GM19239 (cell line): ENCODE measurements at regions not wholly inside any gene's neighbourhood (a gene's known extent, or its start where the extent isn't known, plus 50 kb on each side); places are given as distances from the start of the nearest gene placed in this dataset.
"Not testable (repeated sequence)": the region's sequence is repeated elsewhere in the genome, so short reads cannot be mapped to it uniquely, and the experiment has no call there.

Experiments
- DNase-seq: peaks from one replicate; pipeline ENCODE4 v3.0.0; 2011; ENCODE audit warnings: low spot score; ENCODE audit not compliant: insufficient read length
- FAIRE-seq: peaks from 2 replicates; lab custom pipeline; 2011; peaks lifted over from hg19 to GRCh38; lab: Jason Lieb, UNC

GRCh38 chr22:27594474-27595134 is 207.0 kb downstream of the MN1 start:
- no peak for FAIRE-seq

GRCh38 chr22:27596133-27596870 is 205.3 kb downstream of the MN1 start:
- DNase-seq, result no peak
- FAIRE-seq, result no peak

More at GRCh38 chr22:27594474-27595134, 207.0 kb downstream of the MN1 start:
- DNase-seq, result no peak

- FAIRE-seq (no peak), DNase-seq (no peak)
These were observed 203.7 kb downstream of the MN1 start for GRCh38 chr22:27597703-27598444.

DNA sequence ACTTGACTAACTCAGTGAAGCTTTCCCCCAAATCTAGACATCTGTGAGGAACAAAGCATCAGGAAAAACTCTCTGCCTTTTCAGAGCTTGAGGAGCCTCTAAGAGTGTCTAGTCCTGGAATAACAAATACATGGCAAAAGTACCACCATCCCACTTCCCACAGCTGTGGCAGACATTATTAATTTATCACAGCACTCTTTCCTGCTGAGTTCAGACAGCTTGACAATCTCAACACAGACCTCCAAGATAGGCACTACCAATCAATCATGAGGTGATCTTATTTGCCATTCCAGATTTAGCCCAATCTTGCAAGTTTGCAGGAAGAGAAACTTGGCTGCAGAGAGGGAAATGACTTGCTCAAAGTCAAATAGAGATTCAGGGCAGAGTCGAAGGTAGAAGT is 202.8 kb downstream of the MN1 start:
- DNase-seq, result no peak
- no peak for FAIRE-seq

- DNase-seq, result no peak
- FAIRE-seq, result no peak
These were observed 200.4 kb downstream of the MN1 start for GRCh38 chr22:27601195-27601594.

- no peak for FAIRE-seq
- DNase-seq, result no peak
These were observed 199.2 kb downstream of the MN1 start for GRCh38 chr22:27602390-27602789.

GRCh38 chr22:27603111-27603799 is 198.3 kb downstream of the MN1 start:
- DNase-seq (no peak), FAIRE-seq (no peak)

- no peak for FAIRE-seq
- no peak for DNase-seq
These were observed 197.8 kb downstream of the MN1 start for GRCh38 chr22:27603800-27604144.

GRCh38 chr22:27605390-27605789 is 196.2 kb downstream of the MN1 start:
- FAIRE-seq, result no peak
- DNase-seq, result no peak

GRCh38 chr22:27607750-27608149 is 193.8 kb downstream of the MN1 start:
- DNase-seq, FAIRE-seq: not testable (repeated sequence)

GRCh38 chr22:27609451-27609888 is 192.1 kb downstream of the MN1 start:
- FAIRE-seq (no peak), DNase-seq (no peak)

- FAIRE-seq, DNase-seq: not testable (repeated sequence)
These were observed 191.4 kb downstream of the MN1 start for GRCh38 chr22:27610164-27610563.

DNA sequence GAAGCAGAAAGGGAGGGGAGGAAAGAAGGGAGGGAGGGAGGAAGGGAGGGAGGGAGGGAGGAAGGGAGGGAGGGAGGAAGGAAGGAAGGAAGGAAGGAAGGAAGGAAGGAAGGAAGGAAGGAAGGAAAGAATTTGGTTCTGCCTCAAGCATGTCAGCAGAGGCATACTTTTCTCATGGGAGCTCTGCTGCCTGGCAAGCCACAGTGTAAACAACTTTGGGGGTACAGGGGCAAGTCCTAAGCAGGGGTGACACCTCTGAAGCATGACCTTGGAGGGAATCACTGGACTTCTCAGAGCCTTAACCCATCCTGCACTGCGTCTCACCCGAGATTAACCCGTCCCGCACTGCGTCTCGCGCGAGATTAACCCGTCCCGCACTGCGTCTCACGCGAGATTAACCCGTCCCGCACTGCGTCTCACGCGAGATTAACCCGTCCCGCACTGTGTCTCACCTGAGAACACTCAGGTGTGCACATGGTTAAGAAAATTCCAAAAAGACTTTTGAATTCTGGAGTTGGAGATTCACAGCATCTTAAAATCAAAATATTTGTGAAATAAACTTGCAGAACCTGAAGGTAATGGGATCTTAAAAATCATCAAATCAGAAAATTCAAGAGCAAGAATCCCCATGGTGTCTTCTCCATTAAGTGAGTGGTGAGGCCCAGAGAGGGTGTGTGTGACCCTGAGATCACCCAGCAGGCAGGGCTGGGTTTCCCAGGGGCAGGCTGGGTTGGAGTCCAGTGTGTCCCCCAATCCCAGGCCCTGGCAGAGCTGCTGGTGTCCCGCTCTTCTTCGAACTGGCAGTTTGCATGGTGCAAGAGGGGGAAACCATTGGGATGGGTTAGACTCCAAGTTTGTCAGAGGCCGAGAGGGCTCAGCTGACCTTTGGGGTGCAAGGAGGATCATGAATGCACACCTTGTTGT is 190.4 kb downstream of the MN1 start:
- no peak for FAIRE-seq
- no peak for DNase-seq

GRCh38 chr22:27612115-27612514 is 189.4 kb downstream of the MN1 start:
- FAIRE-seq (no peak), DNase-seq (no peak)

DNA sequence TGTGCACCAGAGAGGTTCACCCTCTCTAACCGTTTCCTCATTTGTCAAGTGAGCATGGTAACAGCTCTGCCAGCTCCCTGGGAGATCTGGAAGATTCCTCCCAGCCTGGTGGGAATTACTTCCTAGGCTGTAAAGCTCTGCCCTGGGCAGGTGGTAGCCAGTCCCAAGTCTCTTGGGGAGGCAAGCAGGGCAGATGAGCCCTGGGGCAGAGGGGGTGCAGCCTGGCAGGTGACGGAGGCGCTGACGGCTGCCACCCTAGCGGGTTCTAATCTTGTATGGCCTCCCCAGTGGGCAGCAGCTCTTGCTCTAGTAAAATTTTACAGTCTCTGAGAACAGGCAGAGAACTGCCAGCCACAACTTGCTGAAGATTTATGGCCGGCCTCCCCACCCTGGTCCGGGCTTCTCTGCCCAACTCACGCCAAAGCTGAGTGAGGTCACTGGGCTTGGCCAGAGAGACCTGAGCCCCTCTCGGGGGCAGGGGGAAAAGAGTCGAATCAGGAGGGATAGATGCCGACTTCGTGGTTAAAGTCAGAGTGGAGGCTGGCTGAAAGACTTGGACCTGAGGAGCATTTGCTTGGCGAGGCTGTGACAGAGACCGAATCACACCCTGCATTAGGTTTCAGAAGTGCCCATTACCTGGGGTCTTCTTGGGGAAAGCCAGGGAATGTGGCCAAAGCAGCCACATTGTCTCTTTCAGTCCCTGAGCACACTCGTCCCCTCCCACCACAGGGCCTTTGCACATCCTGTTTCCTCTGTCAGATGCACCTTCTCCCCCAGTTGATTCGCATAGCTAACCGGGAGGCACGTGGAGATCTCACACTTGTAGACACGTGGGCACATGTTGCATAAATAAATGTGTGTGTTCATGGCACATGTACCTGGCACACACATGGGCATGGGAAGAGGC is 188.2 kb downstream of the MN1 start:
- DNase-seq (no peak), FAIRE-seq (no peak)

- FAIRE-seq, result no peak
These were observed 187.4 kb downstream of the MN1 start for GRCh38 chr22:27614006-27614649.

DNA sequence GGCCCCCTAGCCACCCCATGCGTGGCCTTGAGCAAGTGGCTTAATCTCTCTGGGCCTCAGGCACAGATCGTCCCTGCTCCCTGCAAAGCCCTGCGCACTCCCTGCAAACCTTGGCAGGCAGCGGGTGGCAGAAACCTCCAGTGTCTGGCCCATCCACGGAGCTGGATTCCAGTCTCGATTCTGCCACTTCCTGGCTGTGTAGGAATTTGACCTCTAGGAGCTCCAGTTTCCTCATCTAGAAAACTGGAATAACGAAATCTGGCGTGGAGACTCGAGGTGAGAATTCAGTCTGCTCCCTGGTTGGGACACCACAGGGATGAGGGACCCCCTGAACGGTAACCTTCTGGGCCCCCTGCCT is 186.9 kb downstream of the MN1 start:
- DNase-seq, result no peak
- FAIRE-seq, result no peak

More at GRCh38 chr22:27614006-27614649, 187.4 kb downstream of the MN1 start:
- no peak for DNase-seq

DNA sequence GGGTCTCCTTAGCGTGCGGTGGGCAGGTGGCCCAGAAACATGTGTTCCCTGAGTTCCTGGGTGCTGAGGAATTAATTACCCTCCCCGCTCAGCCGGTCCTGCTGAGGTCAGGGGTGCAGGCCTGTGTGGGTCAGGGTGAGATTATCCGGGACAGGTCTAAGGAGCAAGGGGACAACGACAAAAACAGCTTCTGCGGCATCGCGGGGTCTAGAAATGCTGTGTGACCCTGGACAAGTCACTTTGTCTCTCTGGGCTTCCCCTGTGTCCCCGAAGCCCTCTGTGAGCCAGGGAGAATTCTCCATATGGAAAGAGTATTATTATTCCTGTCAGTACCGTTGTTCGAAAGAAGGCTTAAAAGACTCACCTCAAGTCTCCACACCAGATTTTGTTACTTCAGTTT is 186.1 kb downstream of the MN1 start:
- FAIRE-seq, result no peak
- no peak for DNase-seq
